ENCODE measurements at regions not wholly inside any gene's neighbourhood (a gene's known extent, or its start where the extent isn't known, plus 50 kb on each side); places are given as distances from the start of the nearest gene placed in this dataset.

DNA sequence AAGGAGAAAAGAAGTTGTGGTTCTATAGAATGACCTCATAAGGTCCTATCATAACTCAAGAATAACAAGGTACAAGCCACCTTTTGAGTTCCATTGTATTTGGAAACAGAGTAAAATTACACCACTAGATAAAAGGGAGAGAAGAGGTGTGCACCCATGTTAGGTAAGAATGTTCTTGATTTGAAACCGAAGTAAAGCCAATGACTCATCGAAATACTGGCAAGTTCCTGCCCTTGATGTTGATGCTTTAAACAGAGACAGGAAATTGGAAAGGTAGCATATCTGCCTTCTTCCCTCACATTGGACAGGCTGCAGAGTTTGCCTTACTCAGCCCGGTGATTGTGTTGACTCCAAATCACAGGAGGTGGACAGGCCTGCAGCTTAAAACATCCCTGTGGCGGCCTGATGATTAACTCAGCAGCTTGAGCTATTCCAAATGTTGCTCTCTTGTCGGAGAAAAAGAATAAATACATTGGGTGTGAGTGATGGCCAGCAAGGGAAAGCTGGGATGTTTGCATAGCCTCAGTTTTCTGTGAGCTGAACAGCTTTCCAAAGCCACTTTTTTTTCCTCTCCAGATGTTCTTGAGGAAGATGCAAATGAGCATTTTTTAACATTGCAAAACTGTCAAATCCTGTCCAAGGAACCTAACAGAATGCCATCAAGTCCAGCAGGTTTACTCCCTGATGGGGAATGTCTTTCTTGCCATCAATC lies 321.1 kb downstream of the NKX6-1 start:
- H3K36me3 Mint-ChIP-seq (ENCODE audit: low read depth), result no peaks in the 10 kb centered on the region
- H3K27ac Mint-ChIP-seq, result no peak overlapping the region
- no peak for DNase-seq
- H3K4me1 Mint-ChIP-seq (ENCODE audit: low read depth), result no peaks in the 10 kb centered on the region
- no peak overlapping the region for H3K4me3 Mint-ChIP-seq
- H3K9me3 Mint-ChIP-seq, result peaks cover 3% of the 10 kb centered on the region; the same call in 1 of the 2 replicates
- no peaks in the 10 kb centered on the region; the same call in 1 of the 2 replicates for H3K27me3 Mint-ChIP-seq (ENCODE audit: insufficient read depth)
- TF ChIP-seq, protein P1, sequence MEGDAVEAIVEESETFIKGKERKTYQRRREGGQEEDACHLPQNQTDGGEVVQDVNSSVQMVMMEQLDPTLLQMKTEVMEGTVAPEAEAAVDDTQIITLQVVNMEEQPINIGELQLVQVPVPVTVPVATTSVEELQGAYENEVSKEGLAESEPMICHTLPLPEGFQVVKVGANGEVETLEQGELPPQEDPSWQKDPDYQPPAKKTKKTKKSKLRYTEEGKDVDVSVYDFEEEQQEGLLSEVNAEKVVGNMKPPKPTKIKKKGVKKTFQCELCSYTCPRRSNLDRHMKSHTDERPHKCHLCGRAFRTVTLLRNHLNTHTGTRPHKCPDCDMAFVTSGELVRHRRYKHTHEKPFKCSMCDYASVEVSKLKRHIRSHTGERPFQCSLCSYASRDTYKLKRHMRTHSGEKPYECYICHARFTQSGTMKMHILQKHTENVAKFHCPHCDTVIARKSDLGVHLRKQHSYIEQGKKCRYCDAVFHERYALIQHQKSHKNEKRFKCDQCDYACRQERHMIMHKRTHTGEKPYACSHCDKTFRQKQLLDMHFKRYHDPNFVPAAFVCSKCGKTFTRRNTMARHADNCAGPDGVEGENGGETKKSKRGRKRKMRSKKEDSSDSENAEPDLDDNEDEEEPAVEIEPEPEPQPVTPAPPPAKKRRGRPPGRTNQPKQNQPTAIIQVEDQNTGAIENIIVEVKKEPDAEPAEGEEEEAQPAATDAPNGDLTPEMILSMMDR (IDR thresholded peaks at IDR 0.05), result no peak

DNA sequence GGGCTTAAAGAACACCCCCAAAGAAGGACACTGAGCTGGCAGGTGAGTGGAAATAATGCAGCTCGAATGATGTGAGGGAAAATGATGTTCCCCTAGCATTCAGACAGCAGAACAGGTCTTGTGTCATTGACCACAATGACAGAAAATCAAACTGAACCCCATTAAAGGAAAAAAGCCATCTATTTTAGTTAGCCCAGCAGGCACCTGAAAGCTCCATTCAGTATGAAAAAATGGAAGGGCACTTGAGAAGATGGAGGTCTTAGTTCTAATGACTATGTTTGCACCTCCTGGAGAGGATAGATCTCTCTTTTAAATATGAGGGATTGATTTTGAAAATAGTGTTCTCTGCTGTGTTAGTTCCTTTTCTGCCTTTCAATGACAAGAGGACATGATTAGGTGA lies 323.1 kb downstream of the NKX6-1 start:
- Mint-ChIP-seq H3K36me3 (ENCODE audit: low read depth) (no peaks in the 10 kb centered on the region), H3K9me3 (no peaks in the 10 kb centered on the region), H3K27me3 (ENCODE audit: insufficient read depth) (no peaks in the 10 kb centered on the region; the same call in 1 of the 2 replicates), H3K4me1 (ENCODE audit: low read depth) (no peaks in the 10 kb centered on the region), H3K4me3 (no peak overlapping the region), H3K27ac (no peak overlapping the region)
- TF ChIP-seq, protein P1 (IDR thresholded peaks at IDR 0.05), result no peak
- no peak for DNase-seq

- Mint-ChIP-seq H3K4me1 (ENCODE audit: low read depth) (no peaks in the 10 kb centered on the region), H3K9me3 (no peaks in the 10 kb centered on the region), H3K36me3 (ENCODE audit: low read depth) (no peaks in the 10 kb centered on the region), H3K27me3 (ENCODE audit: insufficient read depth) (no peaks in the 10 kb centered on the region; the same call in none of the 2 replicates), H3K4me3 (no peak overlapping the region), H3K27ac (no peak overlapping the region)
- no peak for DNase-seq
- TF ChIP-seq, protein P1 (IDR thresholded peaks at IDR 0.05), result no peak
Observed at GRCh38 chr4:84171871-84172270, 327.2 kb downstream of the NKX6-1 start.

- H3K4me1 Mint-ChIP-seq (ENCODE audit: low read depth), result no peaks in the 10 kb centered on the region
- no peaks in the 10 kb centered on the region for H3K9me3 Mint-ChIP-seq
- DNase-seq, result no peak
- no peak overlapping the region for H3K27ac Mint-ChIP-seq
- TF ChIP-seq, protein P1 (IDR thresholded peaks at IDR 0.05), result 0 out of 2 replicates have a peak, but pooled peaks have one; percentile 16
- H3K4me3 Mint-ChIP-seq, result no peak overlapping the region
- H3K27me3 Mint-ChIP-seq (ENCODE audit: insufficient read depth), result no peaks in the 10 kb centered on the region; the same call in 1 of the 2 replicates
- no peaks in the 10 kb centered on the region for H3K36me3 Mint-ChIP-seq (ENCODE audit: low read depth)
Observed at GRCh38 chr4:84167564-84167963, 331.5 kb downstream of the NKX6-1 start.

DNA sequence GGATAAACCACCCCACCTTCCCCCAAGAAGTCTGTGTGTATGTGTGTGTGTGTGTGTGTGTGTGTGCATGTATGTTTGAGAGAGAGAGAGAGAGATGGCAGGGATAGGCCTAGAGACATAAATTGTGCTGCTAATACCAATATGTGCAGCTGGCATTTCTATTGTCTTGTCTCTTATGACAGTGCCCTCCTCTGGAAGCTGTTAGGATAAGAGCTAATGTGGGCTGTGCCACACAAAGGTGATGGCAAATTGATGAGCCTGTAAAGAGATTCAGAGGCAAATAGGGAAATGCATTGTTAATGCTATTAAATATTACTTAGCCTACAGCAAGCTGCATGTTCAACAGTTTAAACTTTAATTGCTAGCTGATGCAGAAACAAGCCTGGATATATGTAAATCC lies 332.0 kb downstream of the NKX6-1 start:
- DNase-seq, result no peak
- TF ChIP-seq, protein P1 (IDR thresholded peaks at IDR 0.05), result no peak
- Mint-ChIP-seq H3K36me3 (ENCODE audit: low read depth) (no peaks in the 10 kb centered on the region), H3K4me1 (ENCODE audit: low read depth) (no peaks in the 10 kb centered on the region), H3K4me3 (no peak overlapping the region), H3K9me3 (no peaks in the 10 kb centered on the region), H3K27me3 (ENCODE audit: insufficient read depth) (no peaks in the 10 kb centered on the region; the same call in 1 of the 2 replicates), H3K27ac (no peak overlapping the region)

Measured in HFFc6 (cell line).